Activated naive CD4-positive, alpha-beta T cell treated with anti-CD3 and anti-CD28 coated beads for 36 hours (primary cell): ENCODE measurements at regions not wholly inside any gene's neighbourhood (a gene's known extent, or its start where the extent isn't known, plus 50 kb on each side); places are given as distances from the start of the nearest gene placed in this dataset.

Experiments
- CTCF ChIA-PET: fragments of 350-600 bp; sonication (Branson Sonifier 250); formaldehyde crosslinking; loops from one replicate; lab custom pipeline; 2021; ENCODE audit warnings: antibody characterized with exemption; lab: Charles Lee
- DNase-seq: peaks from one replicate; pipeline ENCODE4 v3.0.0-alpha.2; 2020
- H3K27ac Mint-ChIP-seq: one replicate; pipeline ENCODE4 v1.8.0; 2021; ENCODE audit warnings: mild to moderate bottlenecking, mixed read lengths
- H3K27me3 Mint-ChIP-seq: one replicate; pipeline ENCODE4 v1.8.0; 2021; ENCODE audit warnings: low read depth, mixed read lengths
- H3K36me3 Mint-ChIP-seq: one replicate; pipeline ENCODE4 v1.8.0; 2021; ENCODE audit warnings: low read depth, mixed read lengths
- H3K4me1 Mint-ChIP-seq: one replicate; pipeline ENCODE4 v1.8.0; 2021; ENCODE audit warnings: low read depth, mixed read lengths
- H3K4me3 Mint-ChIP-seq: one replicate; pipeline ENCODE4 v1.8.0; 2021; ENCODE audit warnings: mild to moderate bottlenecking, moderate library complexity, mixed read lengths
- H3K9me3 Mint-ChIP-seq: one replicate; pipeline ENCODE4 v1.8.0; 2021; ENCODE audit warnings: mixed read lengths
- intact Hi-C: fragments of 100-400 bp; cut with micrococcal nuclease; formaldehyde crosslinking; loops from one replicate; pipeline ENCODE4 v1.15.1; 2023

DNA sequence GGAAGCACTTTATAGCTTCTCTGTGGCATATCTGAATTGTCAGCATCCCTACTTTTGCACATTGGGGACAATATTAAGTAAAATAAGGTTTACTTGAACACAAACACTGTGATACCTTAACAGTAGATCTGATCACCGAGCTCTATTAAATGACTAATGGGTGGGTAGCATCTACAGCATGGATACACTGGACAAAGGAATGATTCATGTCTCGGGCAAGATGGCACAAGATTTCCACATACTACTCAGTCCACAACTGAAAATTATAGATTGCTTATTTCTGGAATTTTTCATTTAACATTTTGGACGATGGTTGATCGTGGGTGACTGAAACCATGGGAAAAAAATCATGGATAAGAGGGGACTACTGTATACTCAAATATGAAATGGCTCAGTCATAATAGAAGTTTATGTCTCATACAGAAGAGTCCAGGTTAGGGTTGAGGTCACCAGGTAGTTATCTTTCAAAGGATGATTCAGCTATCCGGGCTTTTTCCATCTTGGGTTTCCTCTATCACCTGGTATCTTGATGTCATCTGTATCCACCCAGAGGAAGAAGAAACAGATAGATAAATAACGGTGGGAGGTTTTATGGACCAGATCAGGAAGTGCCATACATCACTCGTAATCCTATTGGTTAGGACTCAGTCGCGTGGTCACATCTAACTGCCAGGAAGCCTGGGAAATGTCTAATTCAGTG, 320.0 kb upstream of the RARB start:
- Mint-ChIP-seq H3K36me3 (no peaks in the 10 kb centered on the region), H3K9me3 (peaks cover 3% of the 10 kb centered on the region), H3K27ac (no peak overlapping the region), H3K27me3 (no peaks in the 10 kb centered on the region), H3K4me3 (no peak overlapping the region), H3K4me1 (no peaks in the 10 kb centered on the region)
- intact Hi-C loops, result no loop called here
- DNase-seq, result no peak
- CTCF ChIA-PET, result no interaction called here

DNA sequence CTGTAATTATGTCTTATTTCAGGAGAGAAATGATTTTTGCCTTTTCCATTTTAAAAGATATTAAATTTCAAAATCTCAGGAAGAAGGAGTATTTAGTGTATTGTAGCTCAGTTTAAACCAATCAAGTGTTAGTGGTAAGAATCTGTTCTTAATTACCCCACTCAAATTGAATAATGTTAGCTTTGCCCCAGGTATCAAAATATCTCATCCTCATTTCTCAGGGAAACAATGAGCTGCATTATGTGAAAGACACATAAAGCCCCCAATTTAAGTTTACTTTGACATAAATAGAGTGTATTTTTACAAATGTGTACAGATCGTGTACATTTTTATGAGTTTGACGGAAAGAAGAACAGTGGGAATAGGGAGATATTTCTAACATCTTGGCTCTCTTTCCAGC, 317.4 kb upstream of the RARB start:
- Mint-ChIP-seq H3K27ac (no peak overlapping the region), H3K27me3 (no peaks in the 10 kb centered on the region), H3K4me1 (no peaks in the 10 kb centered on the region), H3K9me3 (peaks cover 3% of the 10 kb centered on the region), H3K36me3 (no peaks in the 10 kb centered on the region), H3K4me3 (no peak overlapping the region)
- CTCF ChIA-PET, result interaction anchor here (0.7 to 1.1 kb wide), 3 partner anchors 77 to 537 kb away, joined by 3 read pairs; no protein-coding TSS in a partner anchor
- intact Hi-C loops, result no loop called here
- no peak for DNase-seq

DNA sequence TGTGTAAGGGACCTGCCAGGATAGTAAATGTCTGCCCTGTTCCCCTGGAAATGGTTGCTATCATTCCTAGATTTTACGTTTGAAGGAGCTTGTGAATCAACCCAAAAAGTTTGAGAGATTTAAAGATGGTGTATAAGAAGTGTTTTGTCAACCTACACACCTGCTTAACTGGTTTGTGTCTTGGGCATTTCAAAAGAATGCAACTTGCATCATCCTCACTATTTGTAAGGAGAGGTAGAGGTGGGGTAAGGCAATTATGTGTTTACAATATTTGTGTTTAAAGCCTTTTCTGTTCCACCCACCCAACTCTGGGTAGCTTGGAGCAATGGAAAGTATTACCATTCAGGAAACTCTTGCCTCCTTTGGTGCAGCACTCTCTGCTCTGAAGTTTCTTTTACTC, 314.2 kb upstream of the RARB start:
- CTCF ChIA-PET, result no interaction called here
- Mint-ChIP-seq H3K27ac (no peak overlapping the region), H3K27me3 (no peaks in the 10 kb centered on the region), H3K4me1 (no peaks in the 10 kb centered on the region), H3K4me3 (no peak overlapping the region), H3K36me3 (no peaks in the 10 kb centered on the region), H3K9me3 (peaks cover under 1% of the 10 kb centered on the region)
- no peak for DNase-seq
- intact Hi-C loops, result no loop called here

DNA sequence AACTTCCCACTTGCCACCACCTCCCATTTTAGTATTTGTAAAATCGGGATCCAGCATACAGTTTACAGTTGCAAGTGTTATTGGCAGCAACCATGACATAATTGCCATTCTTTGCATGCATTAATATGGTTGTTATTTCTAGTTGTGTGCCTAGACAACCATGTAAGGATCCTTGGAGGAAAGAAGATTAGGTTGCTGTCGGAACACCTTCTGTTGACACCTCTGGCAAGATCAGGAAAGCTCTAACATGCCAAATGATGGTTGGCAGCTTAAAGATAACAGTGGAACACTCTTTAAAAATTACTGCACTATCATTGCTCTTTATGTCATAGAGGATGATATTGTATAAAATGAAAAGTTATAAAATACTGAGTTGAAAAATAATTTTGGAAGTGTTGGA, 313.5 kb upstream of the RARB start:
- H3K27ac Mint-ChIP-seq, result no peak overlapping the region
- DNase-seq, result no peak

DNA sequence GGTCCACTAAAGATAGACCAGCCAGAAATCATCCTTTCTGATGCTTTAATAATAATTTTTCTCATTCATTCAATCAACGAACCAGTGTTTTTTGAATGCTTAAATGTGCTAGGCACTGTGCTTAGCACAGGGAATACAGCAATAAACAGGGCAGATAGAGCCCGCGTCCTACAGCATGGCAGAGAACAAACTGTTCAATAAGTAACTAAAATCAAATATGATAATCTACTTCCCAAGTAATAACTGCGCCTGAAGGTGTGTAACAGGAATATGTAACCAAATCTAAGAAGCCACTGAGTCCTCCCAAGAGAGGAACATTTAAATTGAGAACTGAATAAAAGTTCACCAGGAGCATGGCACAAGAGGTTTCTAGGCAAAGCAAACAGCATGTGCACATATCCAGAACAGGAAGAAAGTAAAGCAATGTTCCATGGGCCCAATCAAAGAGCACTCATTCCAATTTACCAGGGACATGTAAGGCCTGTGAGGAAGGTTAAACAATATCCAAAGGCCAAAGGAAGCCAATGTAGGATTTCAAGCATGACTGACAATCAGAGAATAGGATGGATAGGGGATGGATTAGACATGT, 311.0 kb upstream of the RARB start:
- intact Hi-C loops, result no loop called here
- CTCF ChIA-PET, result no interaction called here
- H3K4me3 Mint-ChIP-seq, result no peak overlapping the region
- H3K9me3 Mint-ChIP-seq, result no peaks in the 10 kb centered on the region
- H3K36me3 Mint-ChIP-seq, result no peaks in the 10 kb centered on the region
- DNase-seq, result no peak
- no peak overlapping the region for H3K27ac Mint-ChIP-seq
- no peaks in the 10 kb centered on the region for H3K4me1 Mint-ChIP-seq
- H3K27me3 Mint-ChIP-seq, result no peaks in the 10 kb centered on the region

More for the DNA sequence above, 313.5 kb upstream of the RARB start:
- CTCF ChIA-PET, result no interaction called here
- Mint-ChIP-seq H3K4me3 (no peak overlapping the region), H3K36me3 (no peaks in the 10 kb centered on the region), H3K27me3 (no peaks in the 10 kb centered on the region), H3K9me3 (no peaks in the 10 kb centered on the region), H3K4me1 (no peaks in the 10 kb centered on the region)
- intact Hi-C loops, result no loop called here

DNA sequence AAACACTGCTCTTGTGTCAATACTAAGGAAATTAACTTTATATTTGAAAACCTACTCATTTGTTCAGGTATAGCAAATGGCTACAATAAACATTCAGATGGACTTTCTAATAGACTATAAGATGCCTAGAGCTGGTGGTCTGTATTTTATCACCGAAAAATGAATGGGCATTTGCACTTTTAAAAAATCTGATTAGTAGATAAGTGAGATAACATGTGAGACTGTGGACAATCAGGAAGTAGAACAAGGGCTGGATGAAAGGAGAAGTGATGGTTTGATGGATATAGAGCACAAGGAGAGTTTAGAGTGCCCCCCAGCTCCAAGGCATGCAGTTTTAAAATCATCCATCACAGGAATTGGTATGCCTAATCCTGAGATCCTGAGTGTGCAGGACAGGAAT, 308.4 kb upstream of the RARB start:
- CTCF ChIA-PET, result no interaction called here
- intact Hi-C loops, result no loop called here

DNA sequence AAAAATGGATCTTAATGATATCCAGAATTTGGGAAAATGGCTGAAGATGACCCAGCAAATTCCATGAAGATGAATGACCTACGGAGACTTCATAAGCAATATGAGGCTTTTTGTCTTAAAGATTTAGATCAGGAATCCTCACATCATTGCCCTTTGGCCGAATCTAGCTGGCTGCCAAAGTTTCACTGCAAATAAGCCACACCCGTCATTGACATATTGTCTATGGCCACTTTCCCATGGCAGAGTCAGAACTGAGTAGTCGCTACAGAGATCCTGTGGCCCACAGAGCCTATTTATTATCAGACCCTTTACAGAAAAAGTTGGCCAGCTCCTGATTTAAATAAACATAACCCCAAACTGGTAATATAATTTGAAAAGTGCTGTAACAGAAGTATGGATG, 307.4 kb upstream of the RARB start:
- Mint-ChIP-seq H3K9me3 (peaks cover 2% of the 10 kb centered on the region), H3K27me3 (no peaks in the 10 kb centered on the region), H3K4me1 (no peaks in the 10 kb centered on the region), H3K27ac (no peak overlapping the region), H3K4me3 (no peak overlapping the region), H3K36me3 (no peaks in the 10 kb centered on the region)
- CTCF ChIA-PET, result no interaction called here
- intact Hi-C loops, result no loop called here
- DNase-seq, result no peak

More for the DNA sequence above, 308.4 kb upstream of the RARB start:
- H3K27me3 Mint-ChIP-seq, result no peaks in the 10 kb centered on the region
- H3K27ac Mint-ChIP-seq, result no peak overlapping the region
- no peak for DNase-seq
- H3K4me3 Mint-ChIP-seq, result no peak overlapping the region
- no peaks in the 10 kb centered on the region for H3K4me1 Mint-ChIP-seq
- H3K9me3 Mint-ChIP-seq, result no peaks in the 10 kb centered on the region
- H3K36me3 Mint-ChIP-seq, result no peaks in the 10 kb centered on the region

DNA sequence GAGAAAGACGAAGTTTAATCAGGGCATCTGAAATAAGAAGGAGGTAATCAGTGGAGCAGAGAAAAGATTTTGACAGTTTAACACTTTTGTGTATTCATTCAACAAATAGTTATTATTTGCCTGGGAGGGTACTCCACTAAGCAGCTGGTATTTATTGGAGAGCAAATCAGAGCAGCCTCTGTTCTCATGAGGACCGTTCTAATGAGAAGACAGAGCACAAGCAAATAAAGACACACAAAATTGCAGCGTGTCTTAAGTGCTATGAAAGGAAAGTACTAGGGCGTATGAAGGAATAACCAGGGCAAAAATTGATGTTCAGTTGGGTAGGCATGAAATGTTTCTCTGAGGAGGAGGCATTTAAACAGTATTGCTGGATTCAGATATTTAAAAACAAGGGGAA, 302.9 kb upstream of the RARB start:
- Mint-ChIP-seq H3K4me1 (no peaks in the 10 kb centered on the region), H3K9me3 (peaks cover 10% of the 10 kb centered on the region), H3K27ac (no peak overlapping the region), H3K27me3 (no peaks in the 10 kb centered on the region), H3K36me3 (no peaks in the 10 kb centered on the region), H3K4me3 (no peak overlapping the region)
- DNase-seq, result no peak
- CTCF ChIA-PET, result no interaction called here
- intact Hi-C loops, result no loop called here

DNA sequence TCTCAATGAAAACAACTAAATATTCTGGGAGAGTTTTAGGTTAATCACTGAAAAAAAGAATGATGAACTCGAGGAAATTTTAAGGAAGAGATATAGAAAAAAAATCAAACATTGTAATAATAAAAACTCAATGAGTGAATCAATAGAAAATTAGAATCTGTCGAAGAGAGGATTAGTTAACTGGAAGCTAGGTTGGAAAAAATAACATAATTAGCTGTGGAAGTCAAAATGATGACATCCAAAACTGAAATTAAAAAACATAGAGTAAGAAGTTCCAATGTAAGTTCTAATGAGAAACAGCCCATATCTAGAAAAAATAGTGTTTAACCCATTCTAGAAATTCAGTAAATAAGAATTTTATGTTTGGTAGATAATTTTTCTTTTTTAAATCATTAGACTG, 299.3 kb upstream of the RARB start:
- peaks cover 10% of the 10 kb centered on the region for H3K9me3 Mint-ChIP-seq
- no peaks in the 10 kb centered on the region for H3K27me3 Mint-ChIP-seq

DNA sequence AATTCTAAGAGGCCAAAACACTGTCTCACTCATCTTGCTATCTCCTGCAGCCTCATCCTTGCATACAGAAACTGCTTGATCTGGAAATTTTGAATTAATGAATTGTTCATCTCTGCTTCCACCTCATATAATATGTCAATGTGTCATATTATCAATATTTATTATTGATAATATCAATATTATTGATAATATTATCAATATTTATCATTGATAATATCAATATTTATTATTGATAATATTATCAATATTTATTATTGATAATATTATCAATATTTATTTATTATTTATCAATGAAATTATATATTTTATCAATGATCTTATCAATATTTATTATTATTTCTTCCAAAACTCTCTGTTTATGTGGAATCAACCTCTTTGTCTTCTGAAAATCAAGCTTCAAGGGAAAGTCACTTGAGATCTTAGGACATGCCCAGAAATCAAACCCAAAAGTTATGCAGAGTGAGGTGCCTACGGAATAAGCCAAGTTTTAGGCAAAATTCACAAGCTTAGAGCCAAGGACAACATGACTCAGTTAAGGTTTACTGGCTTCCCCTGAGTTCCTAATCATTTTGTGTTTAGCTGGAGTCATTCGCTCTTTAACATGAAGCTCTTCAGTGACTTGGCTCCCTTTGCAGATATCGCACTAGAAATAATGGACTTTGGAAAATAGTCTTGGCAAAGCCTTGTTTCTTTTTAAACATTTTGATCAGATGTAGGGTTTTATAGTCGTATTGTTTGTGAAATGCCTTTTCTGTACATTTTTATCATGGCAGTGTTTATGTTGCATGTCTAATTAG, 297.1 kb upstream of the RARB start:
- intact Hi-C loops, result no loop called here
- CTCF ChIA-PET, result no interaction called here
- H3K4me3 Mint-ChIP-seq, result no peak overlapping the region
- no peak for DNase-seq
- no peaks in the 10 kb centered on the region for H3K36me3 Mint-ChIP-seq
- no peaks in the 10 kb centered on the region for H3K4me1 Mint-ChIP-seq
- H3K9me3 Mint-ChIP-seq, result peaks cover 8% of the 10 kb centered on the region
- no peak overlapping the region for H3K27ac Mint-ChIP-seq
- H3K27me3 Mint-ChIP-seq, result no peaks in the 10 kb centered on the region

More for the DNA sequence above, 299.3 kb upstream of the RARB start:
- Mint-ChIP-seq H3K4me3 (no peak overlapping the region), H3K27ac (no peak overlapping the region), H3K36me3 (no peaks in the 10 kb centered on the region), H3K4me1 (no peaks in the 10 kb centered on the region)
- CTCF ChIA-PET, result no interaction called here
- no peak for DNase-seq
- intact Hi-C loops, result no loop called here

DNA sequence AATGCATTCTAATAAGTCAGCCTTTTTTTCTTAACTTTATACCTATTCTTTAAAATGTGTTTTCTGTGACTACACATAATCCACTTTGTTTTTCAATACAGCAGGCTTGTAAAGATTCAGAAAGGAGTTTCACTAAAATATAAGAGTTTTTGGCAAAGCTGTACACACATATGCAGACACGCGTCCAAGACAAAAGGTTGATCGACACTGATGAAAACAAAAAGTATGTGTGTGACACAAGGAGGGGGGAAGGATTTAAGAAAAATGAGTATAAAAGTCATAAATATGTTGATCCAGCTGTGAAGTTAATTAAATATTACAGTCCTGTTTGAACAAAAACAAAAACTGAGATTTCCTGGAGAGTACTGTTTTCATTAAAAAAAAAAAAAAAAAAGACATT, 294.5 kb upstream of the RARB start:
- Mint-ChIP-seq H3K36me3 (no peaks in the 10 kb centered on the region), H3K27me3 (no peaks in the 10 kb centered on the region), H3K27ac (no peak overlapping the region), H3K4me3 (no peak overlapping the region), H3K9me3 (no peaks in the 10 kb centered on the region), H3K4me1 (no peaks in the 10 kb centered on the region)
- DNase-seq, result no peak
- intact Hi-C loops, result no loop called here
- CTCF ChIA-PET, result no interaction called here

DNA sequence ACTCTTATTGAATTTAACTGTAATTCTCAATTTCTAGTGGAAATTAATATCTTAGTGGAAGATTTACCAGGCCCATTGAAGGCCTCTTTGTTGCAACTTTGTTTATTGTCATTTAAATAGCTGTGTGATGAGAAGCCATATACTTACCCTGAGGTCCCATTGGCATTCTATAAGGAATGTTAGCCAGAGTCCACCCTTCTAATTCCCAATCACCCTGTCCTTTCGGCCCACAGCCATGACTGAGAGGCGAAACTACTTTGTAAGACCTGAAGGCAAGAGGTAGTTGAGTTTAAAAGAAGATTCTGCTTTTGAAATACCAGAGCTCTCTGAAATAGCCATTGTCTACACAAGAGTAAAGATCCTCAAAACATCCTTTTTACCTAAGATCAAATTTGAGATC, 290.5 kb upstream of the RARB start:
- no peak overlapping the region for H3K4me3 Mint-ChIP-seq
- CTCF ChIA-PET, result interaction anchor here (0.6 kb wide), 1 partner anchor 744 kb away, joined by 3 read pairs; no protein-coding TSS in a partner anchor
- H3K4me1 Mint-ChIP-seq, result no peaks in the 10 kb centered on the region
- no peaks in the 10 kb centered on the region for H3K36me3 Mint-ChIP-seq
- H3K27me3 Mint-ChIP-seq, result no peaks in the 10 kb centered on the region
- no peaks in the 10 kb centered on the region for H3K9me3 Mint-ChIP-seq
- intact Hi-C loops, result no loop called here
- H3K27ac Mint-ChIP-seq, result no peak overlapping the region
- no peak for DNase-seq

DNA sequence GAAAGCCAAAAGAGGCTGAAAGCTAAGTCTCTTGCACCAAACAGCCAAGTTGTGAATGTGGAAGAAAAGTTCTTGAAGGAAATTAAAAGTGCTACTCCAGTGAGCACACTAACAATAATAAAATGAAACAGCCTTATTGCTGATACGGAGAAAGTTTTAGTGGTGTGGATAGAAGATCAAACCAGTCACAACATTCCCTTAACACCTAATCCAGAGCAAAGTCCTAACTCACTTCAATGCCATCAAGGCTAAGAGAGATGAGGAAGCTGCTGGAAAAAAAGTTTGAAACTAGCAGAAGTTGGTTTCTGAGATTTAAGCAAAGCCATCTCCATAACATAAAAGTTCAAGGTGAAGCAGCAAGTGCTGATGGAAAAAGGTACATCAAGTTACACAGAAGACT, 288.8 kb upstream of the RARB start:
- DNase-seq, result no peak
- no peak overlapping the region for H3K27ac Mint-ChIP-seq
- CTCF ChIA-PET, result no interaction called here

More for the DNA sequence above, 288.8 kb upstream of the RARB start:
- Mint-ChIP-seq H3K4me3 (no peak overlapping the region), H3K27me3 (no peaks in the 10 kb centered on the region), H3K4me1 (no peaks in the 10 kb centered on the region), H3K36me3 (no peaks in the 10 kb centered on the region), H3K9me3 (peaks cover 2% of the 10 kb centered on the region)
- intact Hi-C loops, result no loop called here
